ENCODE measurements at regions not wholly inside any gene's neighbourhood (a gene's known extent, or its start where the extent isn't known, plus 50 kb on each side); places are given as distances from the start of the nearest gene placed in this dataset.

GRCh38 chr2:174669336-174669735 is 71.7 kb upstream of the WIPF1 start:
- 93% methylated on average over 5 of the region's 5 CpGs for WGBS
- DNase-seq (ENCODE audit: low spot score), result no peak

GRCh38 chr2:174668075-174668474 is 70.5 kb upstream of the WIPF1 start:
- H3K27me3 ChIP-seq (replicated peaks; ENCODE audit: insufficient read depth), result no peaks in the 10 kb centered on the region
- WGBS, result 87% methylated on average over 7 of the region's 7 CpGs
- no peaks in the 10 kb centered on the region for H3K36me3 ChIP-seq
- H3K4me3 ChIP-seq, result no peak overlapping the region
- intact Hi-C loops (cut with DNase I), result no loop called here
- H3K9me3 ChIP-seq, result no peaks in the 10 kb centered on the region
- TF ChIP-seq POLR2AphosphoS5 (IDR thresholded peaks at IDR 0.05) (no peak), POLR2A (IDR thresholded peaks at IDR 0.05) (no peak), CTCF (IDR thresholded peaks at IDR 0.05) (no peak)
- no peak overlapping the region for H3K27ac ChIP-seq
- H3K4me1 ChIP-seq (replicated peaks), result no peaks in the 10 kb centered on the region
- DNase-seq (ENCODE audit: low spot score), result no peak

More at GRCh38 chr2:174669336-174669735, 71.7 kb upstream of the WIPF1 start:
- no peaks in the 10 kb centered on the region for H3K36me3 ChIP-seq
- no peak for TF ChIP-seq POLR2A (IDR thresholded peaks at IDR 0.05)
- no peak for TF ChIP-seq CTCF (IDR thresholded peaks at IDR 0.05)
- no peak for TF ChIP-seq POLR2AphosphoS5 (IDR thresholded peaks at IDR 0.05)
- H3K4me1 ChIP-seq (replicated peaks), result no peaks in the 10 kb centered on the region
- H3K27ac ChIP-seq, result no peak overlapping the region
- H3K4me3 ChIP-seq, result no peak overlapping the region
- H3K9me3 ChIP-seq, result no peaks in the 10 kb centered on the region
- intact Hi-C loops (cut with DNase I), result no loop called here
- no peaks in the 10 kb centered on the region for H3K27me3 ChIP-seq (replicated peaks; ENCODE audit: insufficient read depth)

- TF ChIP-seq POLR2AphosphoS5 (IDR thresholded peaks at IDR 0.05) (no peak), POLR2A (IDR thresholded peaks at IDR 0.05) (no peak), CTCF (IDR thresholded peaks at IDR 0.05) (no peak)
- no peak for DNase-seq (ENCODE audit: low spot score)
- intact Hi-C loops (cut with DNase I), result no loop called here
- Histone ChIP-seq H3K4me3 (no peak overlapping the region), H3K27ac (peak overlapping the region in 1 of 2 donors; percentile 24), H3K36me3 (no peaks in the 10 kb centered on the region), H3K27me3 (replicated peaks; ENCODE audit: insufficient read depth) (no peaks in the 10 kb centered on the region), H3K9me3 (no peaks in the 10 kb centered on the region), H3K4me1 (replicated peaks) (no peaks in the 10 kb centered on the region)
- 54% methylated on average over 5 of the region's 6 CpGs for WGBS
These were observed 69.8 kb upstream of the WIPF1 start for GRCh38 chr2:174667250-174667860.

- 45% methylated on average over 5 of the region's 5 CpGs for WGBS
- TF ChIP-seq POLR2A (IDR thresholded peaks at IDR 0.05), result no peak
- Histone ChIP-seq H3K27ac (peak overlapping the region in 1 of 2 donors; percentile 24), H3K9me3 (no peaks in the 10 kb centered on the region), H3K27me3 (replicated peaks; ENCODE audit: insufficient read depth) (no peaks in the 10 kb centered on the region), H3K4me3 (no peak overlapping the region), H3K36me3 (no peaks in the 10 kb centered on the region), H3K4me1 (replicated peaks) (no peaks in the 10 kb centered on the region)
- intact Hi-C loops (cut with DNase I), result no loop called here
- DNase-seq (ENCODE audit: low spot score), result no peak
These were observed 69.2 kb upstream of the WIPF1 start for GRCh38 chr2:174666845-174667244.

- intact Hi-C loops (cut with DNase I), result no loop called here
- no peak for TF ChIP-seq POLR2A (IDR thresholded peaks at IDR 0.05)
- peak; percentile 35 for TF ChIP-seq POLR2AphosphoS5 (IDR thresholded peaks at IDR 0.05)
- TF ChIP-seq CTCF (IDR thresholded peaks at IDR 0.05), result no peak
- DNase-seq (ENCODE audit: low spot score), result no peak
- Histone ChIP-seq H3K4me3 (no peak overlapping the region), H3K27ac (no peak overlapping the region), H3K9me3 (no peaks in the 10 kb centered on the region), H3K27me3 (replicated peaks; ENCODE audit: insufficient read depth) (no peaks in the 10 kb centered on the region), H3K36me3 (no peaks in the 10 kb centered on the region), H3K4me1 (replicated peaks) (no peaks in the 10 kb centered on the region)
These were observed 68.7 kb upstream of the WIPF1 start for GRCh38 chr2:174666312-174666711.

Data from prostate gland (tissue), 2 donors.